Fibroblast of lung (primary cell): ENCODE measurements at regions not wholly inside any gene's neighbourhood (a gene's known extent, or its start where the extent isn't known, plus 50 kb on each side); places are given as distances from the start of the nearest gene placed in this dataset.

Source experiments
- DNase-seq, 2 donors: peaks; one replicate each; pipeline versions ENCODE4 v3.0.0 to v3.0.0-alpha.2; 2010; ENCODE audit warnings: low read depth in 2 of 2
- H2AFZ ChIP-seq: 2 replicates; pipeline ENCODE4 v1.5.1; 2012; ENCODE audit warnings: low read length, control low read depth, inconsistent platforms
- H3K27ac ChIP-seq: 2 replicates; pipeline ENCODE4 v1.5.1; 2011; ENCODE audit warnings: low read length, control low read depth; ENCODE audit not compliant: insufficient read depth
- H3K27me3 ChIP-seq: 2 replicates; pipeline ENCODE4 v1.5.1; 2011; ENCODE audit warnings: mild to moderate bottlenecking, low read length; ENCODE audit not compliant: control insufficient read depth, insufficient read depth
- H3K36me3 ChIP-seq: 2 replicates; pipeline ENCODE4 v1.5.1; 2011; ENCODE audit warnings: low read length; ENCODE audit not compliant: control insufficient read depth, insufficient read depth
- H3K4me1 ChIP-seq: 2 replicates; pipeline ENCODE4 v1.5.1; 2011; ENCODE audit warnings: low read length; ENCODE audit not compliant: control insufficient read depth, insufficient read depth; ENCODE audit errors: extremely low read depth
- H3K4me2 ChIP-seq: 2 replicates; pipeline ENCODE4 v1.5.1; 2011; ENCODE audit warnings: low read length, control low read depth; ENCODE audit not compliant: insufficient read depth; ENCODE audit errors: extremely low read depth
- H3K4me3 ChIP-seq, 4 experiments: fragments of 200-600 bp in 1 of 4; sonication (generic) in 1 of 4; replicated peaks in 1 of 4; 2 replicates each; pipeline ENCODE4 v1.5.1; 2011 to 2016; ENCODE audit warnings: low read length in 4 of 4, low read depth in 3 of 4, mild to moderate bottlenecking in 3 of 4, control low read depth in 2 of 4, inconsistent platforms in 1 of 4, mixed read lengths in 1 of 4; ENCODE audit not compliant: insufficient read depth in 1 of 4; ENCODE audit errors: control extremely low read depth in 1 of 4
- H3K79me2 ChIP-seq: 2 replicates; pipeline ENCODE4 v1.5.1; 2012; ENCODE audit warnings: mild to moderate bottlenecking, low read length, inconsistent platforms; ENCODE audit not compliant: control insufficient read depth, insufficient read depth
- H3K9ac ChIP-seq: 2 replicates; pipeline ENCODE4 v1.5.1; 2011; ENCODE audit warnings: mild to moderate bottlenecking, low read length, control low read depth; ENCODE audit not compliant: insufficient read depth
- H3K9me3 ChIP-seq: 2 replicates; pipeline ENCODE4 v1.5.1; 2012; ENCODE audit warnings: low read depth, low read length; ENCODE audit not compliant: control insufficient read depth, insufficient read depth
- H4K20me1 ChIP-seq: 2 replicates; pipeline ENCODE4 v1.5.1; 2011; ENCODE audit warnings: low read length; ENCODE audit not compliant: control insufficient read depth, insufficient read depth; ENCODE audit errors: extremely low read depth
- CTCF ChIP-seq, 2 donors: IDR thresholded peaks in 1 of 2; conservative IDR thresholded peaks in 1 of 2; 1 replicate in 1 of 2; 2 replicates in 1 of 2; pipeline ENCODE4 v1.5.1; 2011 to 2012; ENCODE audit warnings: low read length in 2 of 2, control low read depth in 1 of 2, inconsistent platforms in 1 of 2, low read depth in 1 of 2, mild to moderate bottlenecking in 1 of 2
- EZH2 ChIP-seq: IDR thresholded peaks from 2 replicates; pipeline ENCODE4 v1.5.1; 2012; ENCODE audit warnings: low read length, control low read depth, mild to moderate bottlenecking; ENCODE audit errors: missing control alignments

GRCh38 chr2:154588838-154589237 lies 109.7 kb upstream of the KCNJ3 start:
- Histone ChIP-seq H3K36me3 (no peaks in the 10 kb centered on the region), H3K79me2 (no peaks in the 10 kb centered on the region), H3K4me2 (no peak overlapping the region), H2AFZ (no peak overlapping the region), H3K4me3 (no peak overlapping the region), H3K9me3 (no peaks in the 10 kb centered on the region), H3K9ac (no peak overlapping the region), H3K4me1 (no peaks in the 10 kb centered on the region), H4K20me1 (no peaks in the 10 kb centered on the region), H3K27ac (no peak overlapping the region), H3K27me3 (no peaks in the 10 kb centered on the region)
- no peak for TF ChIP-seq EZH2
- no peak for TF ChIP-seq CTCF (conservative IDR thresholded peaks at IDR 0.05 in 1 of 2, IDR thresholded peaks at IDR 0.05 in 1 of 2; ENCODE audit: low read depth in 1 of 2, low read length in 2 of 2)
- DNase-seq = no peak

GRCh38 chr2:154589514-154589913 lies 109.0 kb upstream of the KCNJ3 start:
- DNase-seq = no peak

GRCh38 chr2:154591294-154591820 lies 107.1 kb upstream of the KCNJ3 start:
- Histone ChIP-seq H3K36me3 (no peaks in the 10 kb centered on the region), H3K27ac (no peak overlapping the region), H3K79me2 (no peaks in the 10 kb centered on the region), H3K9ac (no peak overlapping the region), H2AFZ (no peak overlapping the region), H3K4me3 (no peak overlapping the region), H4K20me1 (no peaks in the 10 kb centered on the region), H3K4me1 (no peaks in the 10 kb centered on the region), H3K9me3 (no peaks in the 10 kb centered on the region), H3K4me2 (no peak overlapping the region), H3K27me3 (no peaks in the 10 kb centered on the region)
- TF ChIP-seq EZH2 (no peak), CTCF (conservative IDR thresholded peaks at IDR 0.05 in 1 of 2, IDR thresholded peaks at IDR 0.05 in 1 of 2; ENCODE audit: low read depth in 1 of 2, low read length in 2 of 2) (no peak)
- no peak for DNase-seq

More at GRCh38 chr2:154589514-154589913, 109.0 kb upstream of the KCNJ3 start:
- H3K79me2 ChIP-seq = no peaks in the 10 kb centered on the region
- no peak overlapping the region for H3K9ac ChIP-seq
- no peak for TF ChIP-seq CTCF (conservative IDR thresholded peaks at IDR 0.05 in 1 of 2, IDR thresholded peaks at IDR 0.05 in 1 of 2; ENCODE audit: low read depth in 1 of 2, low read length in 2 of 2)
- no peak for TF ChIP-seq EZH2
- no peaks in the 10 kb centered on the region for H4K20me1 ChIP-seq
- no peaks in the 10 kb centered on the region for H3K27me3 ChIP-seq
- no peaks in the 10 kb centered on the region for H3K36me3 ChIP-seq
- H3K4me1 ChIP-seq = no peaks in the 10 kb centered on the region
- no peak overlapping the region for H3K4me2 ChIP-seq
- H3K4me3 ChIP-seq = no peak overlapping the region
- no peak overlapping the region for H2AFZ ChIP-seq
- H3K27ac ChIP-seq = no peak overlapping the region
- H3K9me3 ChIP-seq = no peaks in the 10 kb centered on the region
